Ovary (tissue), 3 donors: ENCODE measurements at regions not wholly inside any gene's neighbourhood (a gene's known extent, or its start where the extent isn't known, plus 50 kb on each side); places are given as distances from the start of the nearest gene placed in this dataset.

Experiments used
- CTCF ChIP-seq, 3 donors: fragments of 450-650 bp in 2 of 3; fragments of 200-600 bp in 1 of 3; IDR thresholded peaks; one replicate each; pipeline versions ENCODE4 v1.5.1 to v1.8.0; 2016 to 2022; ENCODE audit warnings: antibody characterized with exemption in 3 of 3, mild to moderate bottlenecking in 1 of 3
- POLR2A ChIP-seq: fragments of 450-650 bp; IDR thresholded peaks from one replicate; pipeline ENCODE4 v1.6.1; 2017; ENCODE audit warnings: antibody characterized with exemption, mild to moderate bottlenecking, moderate library complexity
- donor health status: DM: no; HTN: no; CAD: no.

GRCh38 chr4:100061835-100062234, 111.8 kb upstream of the H2AZ1 start:
- no peak for TF ChIP-seq CTCF (IDR thresholded peaks at IDR 0.05)
- TF ChIP-seq POLR2A: no peak
